Tibial nerve (tissue), 4 donors: ENCODE measurements at regions not wholly inside any gene's neighbourhood (a gene's known extent, or its start where the extent isn't known, plus 50 kb on each side); places are given as distances from the start of the nearest gene placed in this dataset.

Experiments used
- CTCF ChIP-seq, 5 experiments: fragments of 200-600 bp in 3 of 5; fragments of 450-650 bp in 2 of 5; sonication (generic) in 3 of 5; IDR thresholded peaks; one replicate each; pipeline ENCODE4 v1.5.1; 2016 to 2019; ENCODE audit warnings: antibody characterized with exemption in 5 of 5, mild to moderate bottlenecking in 3 of 5, moderate library complexity in 2 of 5
- EP300 ChIP-seq, 2 donors: sonication (generic); formaldehyde crosslinking; IDR thresholded peaks; one replicate each; pipeline ENCODE4 v1.6.1; 2017; ENCODE audit warnings: antibody characterized with exemption in 2 of 2, mild to moderate bottlenecking in 1 of 2
- POLR2A ChIP-seq, 2 donors: fragments of 450-650 bp; IDR thresholded peaks; one replicate each; pipeline ENCODE4 v1.6.1; 2017; ENCODE audit warnings: antibody characterized with exemption in 2 of 2, mild to moderate bottlenecking in 2 of 2, moderate library complexity in 2 of 2

- TF ChIP-seq EP300 (IDR thresholded peaks at IDR 0.05) (no peak), CTCF (IDR thresholded peaks at IDR 0.05) (no peak), POLR2A (IDR thresholded peaks at IDR 0.05) (no peak)
Measured at GRCh38 chr6:156707818-156708217, 69.4 kb upstream of the ARID1B start.
